Peyer's patch (tissue), 4 donors: ENCODE measurements at regions not wholly inside any gene's neighbourhood (a gene's known extent, or its start where the extent isn't known, plus 50 kb on each side); places are given as distances from the start of the nearest gene placed in this dataset.

Source experiments
- DNase-seq, 3 donors: peaks; one replicate each; pipeline ENCODE4 v3.0.0-alpha.2; 2017 to 2019
- H3K27ac ChIP-seq, 4 donors: fragments of 200-600 bp; sonication (generic); one replicate each; pipeline ENCODE4 v1.5.1; 2016 to 2019
- H3K27me3 ChIP-seq, 2 donors: fragments of 200-600 bp; sonication (generic); one replicate each; pipeline ENCODE4 v1.5.1; 2019
- H3K36me3 ChIP-seq, 3 donors: fragments of 200-600 bp; sonication (generic); one replicate each; pipeline ENCODE4 v1.5.1; 2016 to 2019
- H3K4me1 ChIP-seq, 4 donors: fragments of 200-600 bp; sonication (generic); one replicate each; pipeline ENCODE4 v1.5.1; 2016 to 2019
- H3K4me3 ChIP-seq, 4 donors: fragments of 200-600 bp; sonication (generic); 1 replicate in 3 of 4; 2 replicates in 1 of 4; pipeline ENCODE4 v1.5.1; 2016 to 2019; ENCODE audit warnings: mild to moderate bottlenecking in 1 of 4
- H3K9me3 ChIP-seq, 4 donors: fragments of 200-600 bp; sonication (generic); one replicate each; pipeline ENCODE4 v1.5.1; 2016 to 2019; ENCODE audit warnings: mild to moderate bottlenecking in 1 of 4
- CTCF ChIP-seq, 6 experiments: fragments of 450-650 bp in 4 of 6; fragments of 200-600 bp in 2 of 6; sonication (generic) in 1 of 6; IDR thresholded peaks; one replicate each; pipeline ENCODE4 v1.5.1; 2017 to 2019; ENCODE audit warnings: antibody characterized with exemption in 6 of 6, mild to moderate bottlenecking in 3 of 6, moderate library complexity in 1 of 6
- POLR2A ChIP-seq, 2 donors: fragments of 450-650 bp; IDR thresholded peaks; one replicate each; pipeline ENCODE4 v1.5.1; 2017; ENCODE audit warnings: antibody characterized with exemption in 2 of 2, mild to moderate bottlenecking in 2 of 2, moderate library complexity in 2 of 2

GRCh38 chr4:84231539-84232055, 267.5 kb downstream of the NKX6-1 start:
- no peak for DNase-seq
- Histone ChIP-seq H3K4me3 (no peak overlapping the region), H3K4me1 (no peaks in the 10 kb centered on the region), H3K27ac (no peak overlapping the region), H3K36me3 (no peaks in the 10 kb centered on the region), H3K27me3 (no peaks in the 10 kb centered on the region), H3K9me3 (no peaks in the 10 kb centered on the region)
- TF ChIP-seq POLR2A (IDR thresholded peaks at IDR 0.05) (no peak), CTCF (IDR thresholded peaks at IDR 0.05) (no peak)

GRCh38 chr4:84224522-84224921, 274.6 kb downstream of the NKX6-1 start:
- TF ChIP-seq POLR2A (IDR thresholded peaks at IDR 0.05) = no peak
- TF ChIP-seq CTCF (IDR thresholded peaks at IDR 0.05) = no peak
- no peaks in the 10 kb centered on the region for H3K27me3 ChIP-seq
- no peak overlapping the region for H3K27ac ChIP-seq
- no peaks in the 10 kb centered on the region for H3K4me1 ChIP-seq
- DNase-seq = no peak
- H3K36me3 ChIP-seq = no peaks in the 10 kb centered on the region
- H3K4me3 ChIP-seq = no peak overlapping the region
- H3K9me3 ChIP-seq = no peaks in the 10 kb centered on the region

- H3K27me3 ChIP-seq = no peaks in the 10 kb centered on the region
- no peak overlapping the region for H3K27ac ChIP-seq
- no peak overlapping the region for H3K4me3 ChIP-seq
- no peaks in the 10 kb centered on the region for H3K36me3 ChIP-seq
- no peaks in the 10 kb centered on the region for H3K4me1 ChIP-seq
- no peak for DNase-seq
- no peaks in the 10 kb centered on the region for H3K9me3 ChIP-seq
- TF ChIP-seq POLR2A (IDR thresholded peaks at IDR 0.05) (no peak), CTCF (IDR thresholded peaks at IDR 0.05) (no peak)
Observed at GRCh38 chr4:84221704-84222103, 277.4 kb downstream of the NKX6-1 start.

- Histone ChIP-seq H3K4me1 (no peaks in the 10 kb centered on the region), H3K36me3 (no peaks in the 10 kb centered on the region), H3K27me3 (no peaks in the 10 kb centered on the region), H3K27ac (no peak overlapping the region), H3K9me3 (no peaks in the 10 kb centered on the region), H3K4me3 (no peak overlapping the region)
- no peak for TF ChIP-seq CTCF (IDR thresholded peaks at IDR 0.05)
- TF ChIP-seq POLR2A (IDR thresholded peaks at IDR 0.05) = no peak
- no peak for DNase-seq
Observed at GRCh38 chr4:84220990-84221389, 278.1 kb downstream of the NKX6-1 start.

- no peak overlapping the region for H3K27ac ChIP-seq
- no peak for DNase-seq
- no peaks in the 10 kb centered on the region for H3K9me3 ChIP-seq
- no peaks in the 10 kb centered on the region for H3K36me3 ChIP-seq
- H3K4me3 ChIP-seq = no peak overlapping the region
- H3K4me1 ChIP-seq = no peaks in the 10 kb centered on the region
- TF ChIP-seq POLR2A (IDR thresholded peaks at IDR 0.05) (no peak), CTCF (IDR thresholded peaks at IDR 0.05) (no peak)
- no peaks in the 10 kb centered on the region for H3K27me3 ChIP-seq
Observed at GRCh38 chr4:84219656-84220055, 279.4 kb downstream of the NKX6-1 start.

GRCh38 chr4:84218031-84218430, 281.1 kb downstream of the NKX6-1 start:
- no peak for TF ChIP-seq POLR2A (IDR thresholded peaks at IDR 0.05)
- TF ChIP-seq CTCF (IDR thresholded peaks at IDR 0.05) = no peak
- Histone ChIP-seq H3K36me3 (no peaks in the 10 kb centered on the region), H3K4me3 (no peak overlapping the region), H3K27ac (no peak overlapping the region), H3K4me1 (no peaks in the 10 kb centered on the region), H3K27me3 (no peaks in the 10 kb centered on the region), H3K9me3 (no peaks in the 10 kb centered on the region)
- DNase-seq = no peak
